ENCODE measurements at regions not wholly inside any gene's neighbourhood (a gene's known extent, or its start where the extent isn't known, plus 50 kb on each side); places are given as distances from the start of the nearest gene placed in this dataset.

GRCh38 chr2:41894563-41895333, 153.1 kb upstream of the PKDCC start:
- FAIRE-seq (no peak), ATAC-seq (peak in 1 of 2 experiments; percentile 23; a peak in 1 of 6 replicates), DNase-seq (ENCODE audit: low read depth in 1 of 2, low spot score in 1 of 2) (peak in 1 of 2 experiments; percentile 22)
- no peak overlapping the region for H3K4me3 ChIP-seq
- H3K27ac ChIP-seq, result peak overlapping the region in 1 of 2 experiments; percentile 49; a peak in 3 of 6 replicates
- TF ChIP-seq MAFK (IDR thresholded peaks at IDR 0.05; ENCODE audit: partially characterized antibody), result peak; percentile 79
- TF ChIP-seq MAX (IDR thresholded peaks at IDR 0.05), result no peak
- TF ChIP-seq CTCF (IDR thresholded peaks at IDR 0.05), result no peak
- no peak for TF ChIP-seq ZC3H11A (IDR thresholded peaks at IDR 0.05)
- 62% methylated on average over 5 of the region's 5 CpGs for WGBS (ENCODE audit: missing lambda C conversion rate)
- ChIA-PET POLR2A (no interaction called here), CTCF (interaction anchor here (0.9 to 7.8 kb wide), 5 partner anchors 10 to 192 kb away, joined by 3 to 42 read pairs (median 4); no protein-coding TSS in a partner anchor)
- no peak overlapping the region for H3K4me2 ChIP-seq
- H3K9me3 ChIP-seq, result no peaks in the 10 kb centered on the region
- peaks cover 10% of the 10 kb centered on the region; the same call in 1 of the 3 replicates for H3K4me1 ChIP-seq

- no peak overlapping the region for H3K4me3 ChIP-seq
- no peak for TF ChIP-seq KDM5A (IDR thresholded peaks at IDR 0.05)
- TF ChIP-seq MAZ (IDR thresholded peaks at IDR 0.05; ENCODE audit: borderline replicate concordance, low read depth, low read length), result no peak
- no peak for TF ChIP-seq FOSB (CRISPR knock-in tag; IDR thresholded peaks at IDR 0.05)
- no peak for TF ChIP-seq ESRRA (IDR thresholded peaks at IDR 0.05; ENCODE audit: borderline replicate concordance, low read length)
- no peak for TF ChIP-seq CTCF (IDR thresholded peaks at IDR 0.05)
- TF ChIP-seq EHF (CRISPR knock-in tag; IDR thresholded peaks at IDR 0.05), result no peak
- TF ChIP-seq POLR2A (IDR thresholded peaks at IDR 0.05; ENCODE audit: low read length), result no peak
- no peak for TF ChIP-seq HOXB5 (CRISPR knock-in tag; IDR thresholded peaks at IDR 0.05)
- TF ChIP-seq RAD21 (conservative IDR thresholded peaks at IDR 0.05 in 1 of 2, IDR thresholded peaks at IDR 0.05 in 1 of 2), result no peak
- DNase-seq (ENCODE audit: low read depth in 1 of 2, low spot score in 1 of 2) (no peak), ATAC-seq (no peak; a peak in 1 of 6 replicates), FAIRE-seq (no peak)
- ChIA-PET CTCF (interaction anchor here (0.9 to 7.8 kb wide), 4 partner anchors 10 to 191 kb away, joined by 3 to 42 read pairs (median 5); no protein-coding TSS in a partner anchor), POLR2A (no interaction called here)
- no peak overlapping the region for H3K4me2 ChIP-seq
- no peaks in the 10 kb centered on the region for H3K9me3 ChIP-seq
- 21% methylated on average over 1 of the region's 1 CpG for WGBS (ENCODE audit: missing lambda C conversion rate)
- peak overlapping the region in 1 of 2 experiments; percentile 49; a peak in 3 of 6 replicates for H3K27ac ChIP-seq
- H3K4me1 ChIP-seq, result peaks cover 10% of the 10 kb centered on the region; the same call in 1 of the 3 replicates
Measured at GRCh38 chr2:41895334-41895664, 152.5 kb upstream of the PKDCC start.

GRCh38 chr2:41896186-41896846, 151.5 kb upstream of the PKDCC start:
- CTCF ChIA-PET, result interaction anchor here (1.1 to 7.8 kb wide), 10 partner anchors 9 to 190 kb away, joined by 3 to 42 read pairs (median 5); no protein-coding TSS in a partner anchor
- Histone ChIP-seq H3K4me1 (peaks cover 10% of the 10 kb centered on the region; the same call in 1 of the 3 replicates), H3K4me2 (no peak overlapping the region), H3K9me3 (no peaks in the 10 kb centered on the region; the same call in 2 of the 3 replicates), H3K4me3 (no peak overlapping the region), H3K27ac (0 out of 6 replicates have a peak overlapping the region, but pooled peaks of 1 of the 2 experiments have one; percentile 8)
- FAIRE-seq, result no peak
- POLR2A ChIA-PET, result no interaction called here
- DNase-seq (ENCODE audit: low read depth in 1 of 2, low spot score in 1 of 2), result no peak
- no peak for ATAC-seq
- WGBS (ENCODE audit: missing lambda C conversion rate), result 65% methylated on average over 5 of the region's 5 CpGs
- TF ChIP-seq TFCP2L1 (CRISPR knock-in tag; IDR thresholded peaks at IDR 0.05) (no peak), TP53 (CRISPR knock-in tag; IDR thresholded peaks at IDR 0.05) (no peak), JUNB (IDR thresholded peaks at IDR 0.05) (no peak), CBX8 (IDR thresholded peaks at IDR 0.05) (no peak), USF2 (IDR thresholded peaks at IDR 0.05) (no peak), KDM1A (IDR thresholded peaks at IDR 0.05; ENCODE audit: low read depth) (no peak), MAX (IDR thresholded peaks at IDR 0.05) (no peak), RFX5 (IDR thresholded peaks at IDR 0.05) (no peak), CTCF (IDR thresholded peaks at IDR 0.05) (no peak), BCL3 (IDR thresholded peaks at IDR 0.05) (no peak), HOXA7 (CRISPR knock-in tag; IDR thresholded peaks at IDR 0.05) (no peak), HDAC2 (IDR thresholded peaks at IDR 0.05) (no peak), ZNF302 (CRISPR knock-in tag; IDR thresholded peaks at IDR 0.05) (no peak)

All from A549 (cell line).